WTC11 (cell line): ENCODE measurements at regions not wholly inside any gene's neighbourhood (a gene's known extent, or its start where the extent isn't known, plus 50 kb on each side); places are given as distances from the start of the nearest gene placed in this dataset.

Experiments used
- ATAC-seq: fragments of 200-7000 bp; cut with Tn5 transposase; 2 replicates; pipeline ENCODE4 v1.10.0; 2021; ENCODE audit warnings: mild to moderate bottlenecking, moderate library complexity
- CTCF ChIA-PET: fragments of 300-600 bp; sonication (Branson Sonifier 250); formaldehyde crosslinking; loops from one replicate; lab custom pipeline; 2021; ENCODE audit warnings: antibody characterized with exemption; lab: Charles Lee
- POLR2A ChIA-PET: fragments of 350-600 bp; sonication (Branson Sonifier 250); formaldehyde crosslinking; loops from one replicate; lab custom pipeline; 2021; ENCODE audit warnings: antibody characterized with exemption; lab: Charles Lee
- DNase-seq: peaks from one replicate; pipeline ENCODE4 v3.0.0; 2021; ENCODE audit warnings: low spot score
- H3K27ac Mint-ChIP-seq: 2 replicates; pipeline ENCODE4 v1.8.0; 2021; ENCODE audit warnings: mixed read lengths
- H3K27me3 Mint-ChIP-seq: 2 replicates; pipeline ENCODE4 v1.8.0; 2021; ENCODE audit warnings: low read depth, mild to moderate bottlenecking, moderate library complexity, mixed read lengths
- H3K36me3 Mint-ChIP-seq: 2 replicates; pipeline ENCODE4 v1.8.0; 2021; ENCODE audit warnings: mixed read lengths
- H3K4me1 Mint-ChIP-seq: 2 replicates; pipeline ENCODE4 v1.8.0; 2022; ENCODE audit warnings: mixed read lengths
- H3K4me3 Mint-ChIP-seq: 2 replicates; pipeline ENCODE4 v1.8.0; 2021; ENCODE audit warnings: mild to moderate bottlenecking, moderate library complexity, mixed read lengths
- H3K9me3 Mint-ChIP-seq: 2 replicates; pipeline ENCODE4 v1.8.0; 2021; ENCODE audit warnings: mixed read lengths
- ATF1 ChIP-seq: sonication (generic); formaldehyde crosslinking; IDR thresholded peaks from 2 replicates; pipeline ENCODE4 v1.8.1; 2023; ENCODE audit warnings: mild to moderate bottlenecking, moderate library complexity, missing genetic modification reagents
- CREM ChIP-seq: sonication (generic); formaldehyde crosslinking; IDR thresholded peaks from 2 replicates; pipeline ENCODE4 v1.8.1; 2022; ENCODE audit warnings: mild to moderate bottlenecking, missing genetic modification reagents, moderate library complexity
- ELF4 ChIP-seq: sonication (generic); formaldehyde crosslinking; IDR thresholded peaks from 2 replicates; pipeline ENCODE4 v1.8.1; 2022; ENCODE audit warnings: low read depth, mild to moderate bottlenecking, moderate library complexity, missing genetic modification reagents
- MYBL2 ChIP-seq: sonication (generic); formaldehyde crosslinking; IDR thresholded peaks from 2 replicates; pipeline ENCODE4 v1.8.1; 2023; ENCODE audit warnings: mild to moderate bottlenecking, moderate library complexity, missing genetic modification reagents
- NFATC4 ChIP-seq: fragments of 250-450 bp; sonication (Bioruptor Pico); IDR thresholded peaks from 2 replicates; pipeline ENCODE4 v1.9.0; 2021; ENCODE audit warnings: mild to moderate bottlenecking
- NR2C2 ChIP-seq: sonication (generic); formaldehyde crosslinking; IDR thresholded peaks from 2 replicates; pipeline ENCODE4 v1.8.0; 2022; ENCODE audit warnings: mild to moderate bottlenecking, missing genetic modification reagents
- NR3C1 ChIP-seq: sonication (generic); formaldehyde crosslinking; conservative IDR thresholded peaks from 2 replicates; pipeline ENCODE4 v1.8.1; 2023; ENCODE audit warnings: low read depth, mild to moderate bottlenecking, missing genetic modification reagents
- PRRX2 ChIP-seq: fragments of 250-450 bp; sonication (Bioruptor Pico); IDR thresholded peaks from 2 replicates; pipeline ENCODE4 v1.8.0; 2021; ENCODE audit warnings: mild to moderate bottlenecking
- RELA ChIP-seq: sonication (generic); formaldehyde crosslinking; IDR thresholded peaks from 2 replicates; pipeline ENCODE4 v1.8.1; 2022; ENCODE audit warnings: missing genetic modification reagents, mild to moderate bottlenecking, borderline replicate concordance
- SOX15 ChIP-seq: fragments of 250-450 bp; sonication (Bioruptor Pico); IDR thresholded peaks from 2 replicates; pipeline ENCODE4 v1.9.0; 2021; ENCODE audit warnings: mild to moderate bottlenecking
- TF ChIP-seq, protein P1 (sequence below): fragments of 250-450 bp; sonication (Bioruptor Pico); IDR thresholded peaks from 2 replicates; pipeline ENCODE4 v1.8.0; 2021; ENCODE audit warnings: mild to moderate bottlenecking
- TF ChIP-seq, protein P2 (sequence below): fragments of 250-450 bp; sonication (Bioruptor Pico); IDR thresholded peaks from 2 replicates; pipeline ENCODE4 v2.1.2; 2022; ENCODE audit warnings: mild to moderate bottlenecking, moderate library complexity
- TF ChIP-seq, protein P3 (sequence below): sonication (generic); formaldehyde crosslinking; IDR thresholded peaks from 2 replicates; pipeline ENCODE4 v1.8.1; 2023; ENCODE audit warnings: mild to moderate bottlenecking, missing genetic modification reagents
- TF ChIP-seq, protein P4 (sequence below): fragments of 250-450 bp; sonication (Bioruptor Pico); IDR thresholded peaks from 2 replicates; pipeline ENCODE4 v1.9.0; 2021; ENCODE audit warnings: mild to moderate bottlenecking, borderline replicate concordance
- TF ChIP-seq, protein P5 (sequence below): sonication (generic); formaldehyde crosslinking; conservative IDR thresholded peaks from 2 replicates; pipeline ENCODE4 v1.8.1; 2022; ENCODE audit warnings: mild to moderate bottlenecking, missing genetic modification reagents

DNA sequence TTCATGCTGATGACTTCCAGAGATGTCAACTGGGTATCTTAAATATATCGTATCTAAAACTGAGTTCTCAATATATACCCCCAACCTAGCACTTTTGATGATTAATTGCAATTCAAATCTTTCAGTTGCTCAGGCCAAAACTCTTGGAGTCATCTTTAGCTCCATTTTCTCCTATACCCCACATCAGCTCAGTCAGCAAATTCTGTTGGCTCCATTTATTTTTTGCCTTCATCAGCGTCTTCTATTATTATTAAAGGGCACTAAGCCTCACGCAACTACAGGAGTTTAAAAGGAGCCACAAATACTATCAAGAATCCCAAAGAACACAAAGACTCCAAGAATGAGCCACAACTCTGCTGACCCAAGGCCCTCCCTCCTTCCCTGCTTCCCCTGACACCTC, 134.9 kb downstream of the KCTD12 start:
- Mint-ChIP-seq H3K4me1 (no peaks in the 10 kb centered on the region), H3K27ac (no peak overlapping the region), H3K36me3 (no peaks in the 10 kb centered on the region), H3K4me3 (no peak overlapping the region), H3K27me3 (no peaks in the 10 kb centered on the region), H3K9me3 (no peaks in the 10 kb centered on the region)
- DNase-seq (no peak), ATAC-seq (no peak)
- POLR2A ChIA-PET = no interaction called here
- CTCF ChIA-PET = no interaction called here
- no peak for TF ChIP-seq ATF1 (CRISPR knock-in tag)
- TF ChIP-seq, protein P1, sequence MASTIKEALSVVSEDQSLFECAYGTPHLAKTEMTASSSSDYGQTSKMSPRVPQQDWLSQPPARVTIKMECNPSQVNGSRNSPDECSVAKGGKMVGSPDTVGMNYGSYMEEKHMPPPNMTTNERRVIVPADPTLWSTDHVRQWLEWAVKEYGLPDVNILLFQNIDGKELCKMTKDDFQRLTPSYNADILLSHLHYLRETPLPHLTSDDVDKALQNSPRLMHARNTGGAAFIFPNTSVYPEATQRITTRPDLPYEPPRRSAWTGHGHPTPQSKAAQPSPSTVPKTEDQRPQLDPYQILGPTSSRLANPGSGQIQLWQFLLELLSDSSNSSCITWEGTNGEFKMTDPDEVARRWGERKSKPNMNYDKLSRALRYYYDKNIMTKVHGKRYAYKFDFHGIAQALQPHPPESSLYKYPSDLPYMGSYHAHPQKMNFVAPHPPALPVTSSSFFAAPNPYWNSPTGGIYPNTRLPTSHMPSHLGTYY (CRISPR knock-in tag) = no peak
- no peak for TF ChIP-seq NR2C2 (CRISPR knock-in tag)
- no peak for TF ChIP-seq ELF4 (CRISPR knock-in tag)
- TF ChIP-seq, protein P2, sequence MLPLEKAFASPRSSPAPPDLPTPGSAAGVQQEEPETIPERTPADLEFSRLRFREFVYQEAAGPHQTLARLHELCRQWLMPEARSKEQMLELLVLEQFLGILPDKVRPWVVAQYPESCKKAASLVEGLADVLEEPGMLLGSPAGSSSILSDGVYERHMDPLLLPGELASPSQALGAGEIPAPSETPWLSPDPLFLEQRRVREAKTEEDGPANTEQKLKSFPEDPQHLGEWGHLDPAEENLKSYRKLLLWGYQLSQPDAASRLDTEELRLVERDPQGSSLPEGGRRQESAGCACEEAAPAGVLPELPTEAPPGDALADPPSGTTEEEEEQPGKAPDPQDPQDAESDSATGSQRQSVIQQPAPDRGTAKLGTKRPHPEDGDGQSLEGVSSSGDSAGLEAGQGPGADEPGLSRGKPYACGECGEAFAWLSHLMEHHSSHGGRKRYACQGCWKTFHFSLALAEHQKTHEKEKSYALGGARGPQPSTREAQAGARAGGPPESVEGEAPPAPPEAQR (CRISPR knock-in tag) = no peak
- no peak for TF ChIP-seq NFATC4
- no peak for TF ChIP-seq RELA (CRISPR knock-in tag)
- TF ChIP-seq, protein P3, sequence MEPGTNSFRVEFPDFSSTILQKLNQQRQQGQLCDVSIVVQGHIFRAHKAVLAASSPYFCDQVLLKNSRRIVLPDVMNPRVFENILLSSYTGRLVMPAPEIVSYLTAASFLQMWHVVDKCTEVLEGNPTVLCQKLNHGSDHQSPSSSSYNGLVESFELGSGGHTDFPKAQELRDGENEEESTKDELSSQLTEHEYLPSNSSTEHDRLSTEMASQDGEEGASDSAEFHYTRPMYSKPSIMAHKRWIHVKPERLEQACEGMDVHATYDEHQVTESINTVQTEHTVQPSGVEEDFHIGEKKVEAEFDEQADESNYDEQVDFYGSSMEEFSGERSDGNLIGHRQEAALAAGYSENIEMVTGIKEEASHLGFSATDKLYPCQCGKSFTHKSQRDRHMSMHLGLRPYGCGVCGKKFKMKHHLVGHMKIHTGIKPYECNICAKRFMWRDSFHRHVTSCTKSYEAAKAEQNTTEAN (CRISPR knock-in tag) = no peak

DNA sequence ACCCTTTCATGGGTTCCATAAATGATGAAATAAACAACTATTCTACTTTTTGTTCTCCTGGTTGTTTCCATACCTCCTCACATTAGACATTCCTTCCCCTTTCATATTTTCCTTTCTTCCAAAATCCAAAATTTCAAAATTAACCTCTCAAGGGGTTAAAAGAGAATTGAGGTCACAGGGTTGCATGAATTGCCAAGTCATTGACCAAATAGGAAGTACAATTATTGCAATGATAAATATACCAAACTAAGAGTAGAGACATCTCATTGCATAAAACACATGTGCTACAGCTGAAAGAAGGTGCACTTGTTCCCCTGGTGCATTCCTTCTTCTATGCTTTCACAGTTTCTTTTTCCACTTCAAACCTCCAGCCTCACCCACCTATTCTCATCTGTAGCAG, 136.1 kb downstream of the KCTD12 start:
- DNase-seq (no peak), ATAC-seq (no peak)
- Mint-ChIP-seq H3K4me3 (no peak overlapping the region), H3K27me3 (no peaks in the 10 kb centered on the region), H3K27ac (no peak overlapping the region), H3K9me3 (peaks cover 4% of the 10 kb centered on the region; the same call in 1 of the 2 replicates), H3K4me1 (peaks cover 9% of the 10 kb centered on the region), H3K36me3 (no peaks in the 10 kb centered on the region)
- ChIA-PET POLR2A (no interaction called here), CTCF (no interaction called here)
- TF ChIP-seq MYBL2 (CRISPR knock-in tag) = no peak
- TF ChIP-seq, protein P4, sequence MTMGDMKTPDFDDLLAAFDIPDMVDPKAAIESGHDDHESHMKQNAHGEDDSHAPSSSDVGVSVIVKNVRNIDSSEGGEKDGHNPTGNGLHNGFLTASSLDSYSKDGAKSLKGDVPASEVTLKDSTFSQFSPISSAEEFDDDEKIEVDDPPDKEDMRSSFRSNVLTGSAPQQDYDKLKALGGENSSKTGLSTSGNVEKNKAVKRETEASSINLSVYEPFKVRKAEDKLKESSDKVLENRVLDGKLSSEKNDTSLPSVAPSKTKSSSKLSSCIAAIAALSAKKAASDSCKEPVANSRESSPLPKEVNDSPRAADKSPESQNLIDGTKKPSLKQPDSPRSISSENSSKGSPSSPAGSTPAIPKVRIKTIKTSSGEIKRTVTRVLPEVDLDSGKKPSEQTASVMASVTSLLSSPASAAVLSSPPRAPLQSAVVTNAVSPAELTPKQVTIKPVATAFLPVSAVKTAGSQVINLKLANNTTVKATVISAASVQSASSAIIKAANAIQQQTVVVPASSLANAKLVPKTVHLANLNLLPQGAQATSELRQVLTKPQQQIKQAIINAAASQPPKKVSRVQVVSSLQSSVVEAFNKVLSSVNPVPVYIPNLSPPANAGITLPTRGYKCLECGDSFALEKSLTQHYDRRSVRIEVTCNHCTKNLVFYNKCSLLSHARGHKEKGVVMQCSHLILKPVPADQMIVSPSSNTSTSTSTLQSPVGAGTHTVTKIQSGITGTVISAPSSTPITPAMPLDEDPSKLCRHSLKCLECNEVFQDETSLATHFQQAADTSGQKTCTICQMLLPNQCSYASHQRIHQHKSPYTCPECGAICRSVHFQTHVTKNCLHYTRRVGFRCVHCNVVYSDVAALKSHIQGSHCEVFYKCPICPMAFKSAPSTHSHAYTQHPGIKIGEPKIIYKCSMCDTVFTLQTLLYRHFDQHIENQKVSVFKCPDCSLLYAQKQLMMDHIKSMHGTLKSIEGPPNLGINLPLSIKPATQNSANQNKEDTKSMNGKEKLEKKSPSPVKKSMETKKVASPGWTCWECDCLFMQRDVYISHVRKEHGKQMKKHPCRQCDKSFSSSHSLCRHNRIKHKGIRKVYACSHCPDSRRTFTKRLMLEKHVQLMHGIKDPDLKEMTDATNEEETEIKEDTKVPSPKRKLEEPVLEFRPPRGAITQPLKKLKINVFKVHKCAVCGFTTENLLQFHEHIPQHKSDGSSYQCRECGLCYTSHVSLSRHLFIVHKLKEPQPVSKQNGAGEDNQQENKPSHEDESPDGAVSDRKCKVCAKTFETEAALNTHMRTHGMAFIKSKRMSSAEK (CRISPR knock-in tag) = no peak

DNA sequence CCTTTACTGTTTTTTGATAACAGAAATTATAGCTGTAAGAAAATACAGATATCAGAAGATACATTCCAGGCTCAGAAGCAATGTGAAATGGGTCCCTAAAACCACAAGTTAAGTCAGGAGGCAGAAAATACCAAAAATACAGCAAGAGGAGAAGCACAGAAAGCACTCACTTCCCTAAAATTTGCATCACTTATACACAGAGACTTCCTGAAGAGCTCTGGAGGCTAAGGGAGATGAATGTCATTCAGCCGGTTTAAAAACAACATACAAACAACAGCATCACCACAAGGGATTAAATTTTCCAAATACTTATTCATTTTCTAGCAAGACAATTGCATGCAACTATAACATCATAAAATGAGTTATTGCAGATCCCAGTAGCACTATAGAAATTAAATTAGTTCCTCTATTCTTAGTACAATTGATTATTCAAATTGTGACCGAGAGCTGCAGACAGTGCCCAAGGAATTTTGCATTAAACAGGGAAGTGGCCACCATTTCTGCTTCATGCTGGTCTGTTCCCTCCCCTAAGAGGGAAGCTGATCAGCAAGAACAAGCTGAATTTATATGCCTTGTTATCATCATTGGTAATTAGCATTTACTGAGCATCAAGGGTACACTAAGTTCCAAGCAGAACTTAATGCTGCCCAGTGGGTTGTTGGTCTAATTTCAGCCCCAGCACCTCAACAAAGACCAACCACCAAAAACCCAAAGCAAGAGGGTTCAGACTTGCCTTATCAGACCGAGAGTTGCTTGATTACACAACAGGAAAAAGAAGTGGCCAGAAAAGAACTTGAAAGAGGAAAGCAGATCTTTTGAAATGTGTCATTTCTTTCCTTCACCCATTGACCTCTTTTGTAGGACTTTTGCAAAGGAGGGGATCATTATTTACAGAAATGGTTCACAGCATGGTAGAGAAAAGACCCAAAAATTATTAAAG, 140.7 kb downstream of the KCTD12 start:
- peaks cover 4% of the 10 kb centered on the region; the same call in 1 of the 2 replicates for H3K36me3 Mint-ChIP-seq
- TF ChIP-seq, protein P5, sequence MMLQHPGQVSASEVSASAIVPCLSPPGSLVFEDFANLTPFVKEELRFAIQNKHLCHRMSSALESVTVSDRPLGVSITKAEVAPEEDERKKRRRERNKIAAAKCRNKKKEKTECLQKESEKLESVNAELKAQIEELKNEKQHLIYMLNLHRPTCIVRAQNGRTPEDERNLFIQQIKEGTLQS (CRISPR knock-in tag) = no peak
- TF ChIP-seq NR3C1 (no peak), PRRX2 (CRISPR knock-in tag) (no peak), CREM (CRISPR knock-in tag) (no peak), SOX15 (CRISPR knock-in tag) (no peak)
- TF ChIP-seq, protein P1 (CRISPR knock-in tag) = no peak
- TF ChIP-seq, protein P4 (CRISPR knock-in tag) = no peak

More for the DNA sequence above, 140.7 kb downstream of the KCTD12 start:
- H3K27ac Mint-ChIP-seq = peak overlapping the region; percentile 73
- H3K9me3 Mint-ChIP-seq = peaks cover 31% of the 10 kb centered on the region
- no peaks in the 10 kb centered on the region for H3K27me3 Mint-ChIP-seq
- no peak overlapping the region; the same call in 1 of the 2 replicates for H3K4me3 Mint-ChIP-seq
- ChIA-PET POLR2A (no interaction called here), CTCF (interaction anchor here (1.0 kb wide), 1 partner anchor 158 kb away, joined by 3 read pairs; no protein-coding TSS in a partner anchor)
- DNase-seq (no peak), ATAC-seq (peak; percentile 67)
- peaks cover 14% of the 10 kb centered on the region for H3K4me1 Mint-ChIP-seq
